ENCODE measurements at regions not wholly inside any gene's neighbourhood (a gene's known extent, or its start where the extent isn't known, plus 50 kb on each side); places are given as distances from the start of the nearest gene placed in this dataset.
"Not testable (repeated sequence)": the region's sequence is repeated elsewhere in the genome, so short reads cannot be mapped to it uniquely, and the experiment has no call there.

- peak; percentile 47 for DNase-seq (ENCODE audit: low read depth)
These were observed 66.3 kb downstream of the FAM72C start for GRCh38 chr1:143905214-143906179.

- not testable (repeated sequence) for DNase-seq (ENCODE audit: low read depth)
These were observed 67.2 kb downstream of the FAM72C start for GRCh38 chr1:143904622-143904979.

GRCh38 chr1:143903899-143904621 is 67.7 kb downstream of the FAM72C start:
- DNase-seq (ENCODE audit: low read depth) = peak; percentile 40

GRCh38 chr1:143896377-143896776 is 75.4 kb downstream of the FAM72C start:
- not testable (repeated sequence) for DNase-seq (ENCODE audit: low read depth)

GRCh38 chr1:143884932-143885574 is 86.7 kb downstream of the FAM72C start:
- DNase-seq (ENCODE audit: low read depth) = peak; percentile 8

GRCh38 chr1:143884532-143884931 is 87.3 kb downstream of the FAM72C start:
- not testable (repeated sequence) for DNase-seq (ENCODE audit: low read depth)

- DNase-seq (ENCODE audit: low read depth) = not testable (repeated sequence)
These were observed 91.8 kb downstream of the FAM72C start for GRCh38 chr1:143879757-143880536.

GRCh38 chr1:143875947-143876346 is 95.8 kb downstream of the FAM72C start:
- DNase-seq (ENCODE audit: low read depth) = not testable (repeated sequence)

- not testable (repeated sequence) for DNase-seq (ENCODE audit: low read depth)
These were observed 97.2 kb downstream of the FAM72C start for GRCh38 chr1:143874625-143875024.

- DNase-seq (ENCODE audit: low read depth) = not testable (repeated sequence)
These were observed 98.1 kb downstream of the FAM72C start for GRCh38 chr1:143873650-143874049.

- DNase-seq (ENCODE audit: low read depth) = not testable (repeated sequence)
These were observed 101.4 kb downstream of the FAM72C start for GRCh38 chr1:143870388-143870787.

GRCh38 chr1:143867590-143868220 is 104.1 kb downstream of the FAM72C start:
- DNase-seq (ENCODE audit: low read depth) = not testable (repeated sequence)

- not testable (repeated sequence) for DNase-seq (ENCODE audit: low read depth)
These were observed 107.8 kb downstream of the FAM72C start for GRCh38 chr1:143863901-143864520.

- not testable (repeated sequence) for DNase-seq (ENCODE audit: low read depth)
These were observed 109.1 kb downstream of the FAM72C start for GRCh38 chr1:143862722-143863121.

- not testable (repeated sequence) for DNase-seq (ENCODE audit: low read depth)
These were observed 110.5 kb downstream of the FAM72C start for GRCh38 chr1:143861306-143861705.

GRCh38 chr1:143855867-143856266 is 115.9 kb downstream of the FAM72C start:
- not testable (repeated sequence) for DNase-seq (ENCODE audit: low read depth)

- not testable (repeated sequence) for DNase-seq (ENCODE audit: low read depth)
These were observed 117.7 kb downstream of the FAM72C start for GRCh38 chr1:143854069-143854468.

GRCh38 chr1:143850637-143851036 is 121.1 kb downstream of the FAM72C start:
- not testable (repeated sequence) for DNase-seq (ENCODE audit: low read depth)

GRCh38 chr1:143848859-143849258 is 122.9 kb downstream of the FAM72C start:
- DNase-seq (ENCODE audit: low read depth) = not testable (repeated sequence)

- not testable (repeated sequence) for DNase-seq (ENCODE audit: low read depth)
These were observed 126.6 kb downstream of the FAM72C start for GRCh38 chr1:143845193-143845592.

All from amniotic epithelial cell (primary cell).